MM.1S (cell line): ENCODE measurements at regions not wholly inside any gene's neighbourhood (a gene's known extent, or its start where the extent isn't known, plus 50 kb on each side); places are given as distances from the start of the nearest gene placed in this dataset.

Experiments
- CTCF ChIP-seq: fragments of 300-600 bp; sonication (generic); IDR thresholded peaks from 2 replicates; pipeline ENCODE4 v1.5.1; 2016; ENCODE audit warnings: antibody characterized with exemption, low read length, mixed read lengths
- EZH2phosphoT487 ChIP-seq: fragments of 300-600 bp; sonication (generic); IDR thresholded peaks from 2 replicates; pipeline ENCODE4 v1.6.1; 2018; ENCODE audit warnings: antibody characterized with exemption, low read length

GRCh38 chr10:9342885-9343570 is 1288.5 kb downstream of the GATA3 start:
- peak; percentile 75 for TF ChIP-seq CTCF
- no peak for TF ChIP-seq EZH2phosphoT487
